Chondrocyte (in vitro differentiated cells): ENCODE measurements at regions not wholly inside any gene's neighbourhood (a gene's known extent, or its start where the extent isn't known, plus 50 kb on each side); places are given as distances from the start of the nearest gene placed in this dataset.
A peak's percentile ranks its signal among the peaks of the same experiment; 100 is the strongest.

Source experiments
- DNase-seq: peaks from one replicate; pipeline ENCODE4 v3.0.0; 2021; ENCODE audit warnings: mixed read lengths, low spot score
- H3K27ac Mint-ChIP-seq: one replicate; pipeline ENCODE4 v1.8.0; 2021; ENCODE audit warnings: mild to moderate bottlenecking, moderate library complexity, mixed read lengths; ENCODE audit not compliant: unreplicated experiment
- H3K27me3 Mint-ChIP-seq: 2 replicates; pipeline ENCODE4 v1.8.0; 2021; ENCODE audit warnings: low read depth, mixed read lengths
- H3K36me3 Mint-ChIP-seq: 2 replicates; pipeline ENCODE4 v1.8.0; 2021; ENCODE audit warnings: low read depth, mixed read lengths
- H3K4me1 Mint-ChIP-seq: 2 replicates; pipeline ENCODE4 v1.8.0; 2021; ENCODE audit warnings: low read depth, mild to moderate bottlenecking, mixed read lengths
- H3K4me3 Mint-ChIP-seq: one replicate; pipeline ENCODE4 v1.8.0; 2021; ENCODE audit warnings: mild to moderate bottlenecking, moderate library complexity, mixed read lengths; ENCODE audit not compliant: unreplicated experiment
- H3K9me3 Mint-ChIP-seq: 2 replicates; pipeline ENCODE4 v1.8.0; 2021; ENCODE audit warnings: low read depth, mixed read lengths
- CTCF ChIP-seq: fragments of 200-600 bp; sonication (generic); IDR thresholded peaks from 2 replicates; pipeline ENCODE4 v1.5.0; 2021; ENCODE audit warnings: antibody characterized with exemption, mild to moderate bottlenecking, moderate library complexity

DNA sequence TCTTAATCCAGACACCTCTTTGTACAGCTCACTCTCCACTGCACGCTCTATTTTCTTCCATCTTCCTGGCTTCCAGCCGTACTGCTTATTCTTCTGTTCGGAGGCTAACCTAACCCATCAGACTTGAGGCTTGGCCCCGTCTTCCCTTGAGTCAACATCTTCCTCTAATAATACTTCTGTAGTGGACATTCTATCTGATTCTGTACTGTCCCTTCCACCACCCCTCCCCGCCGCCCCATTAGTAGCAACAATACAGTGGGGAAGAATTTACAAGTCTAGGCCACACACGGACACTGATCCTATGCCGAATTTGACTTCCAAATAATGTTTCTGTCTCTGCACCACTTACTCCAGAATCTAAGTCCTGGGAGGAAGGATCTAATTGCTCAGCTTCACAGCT is 86.0 kb upstream of the TNRC6A start:
- DNase-seq: no peak
- no peak overlapping the region for H3K27ac Mint-ChIP-seq
- no peaks in the 10 kb centered on the region for H3K9me3 Mint-ChIP-seq
- no peak for TF ChIP-seq CTCF
- H3K4me1 Mint-ChIP-seq: peaks cover 22% of the 10 kb centered on the region
- H3K4me3 Mint-ChIP-seq: no peak overlapping the region
- H3K27me3 Mint-ChIP-seq: no peaks in the 10 kb centered on the region
- H3K36me3 Mint-ChIP-seq: no peaks in the 10 kb centered on the region

DNA sequence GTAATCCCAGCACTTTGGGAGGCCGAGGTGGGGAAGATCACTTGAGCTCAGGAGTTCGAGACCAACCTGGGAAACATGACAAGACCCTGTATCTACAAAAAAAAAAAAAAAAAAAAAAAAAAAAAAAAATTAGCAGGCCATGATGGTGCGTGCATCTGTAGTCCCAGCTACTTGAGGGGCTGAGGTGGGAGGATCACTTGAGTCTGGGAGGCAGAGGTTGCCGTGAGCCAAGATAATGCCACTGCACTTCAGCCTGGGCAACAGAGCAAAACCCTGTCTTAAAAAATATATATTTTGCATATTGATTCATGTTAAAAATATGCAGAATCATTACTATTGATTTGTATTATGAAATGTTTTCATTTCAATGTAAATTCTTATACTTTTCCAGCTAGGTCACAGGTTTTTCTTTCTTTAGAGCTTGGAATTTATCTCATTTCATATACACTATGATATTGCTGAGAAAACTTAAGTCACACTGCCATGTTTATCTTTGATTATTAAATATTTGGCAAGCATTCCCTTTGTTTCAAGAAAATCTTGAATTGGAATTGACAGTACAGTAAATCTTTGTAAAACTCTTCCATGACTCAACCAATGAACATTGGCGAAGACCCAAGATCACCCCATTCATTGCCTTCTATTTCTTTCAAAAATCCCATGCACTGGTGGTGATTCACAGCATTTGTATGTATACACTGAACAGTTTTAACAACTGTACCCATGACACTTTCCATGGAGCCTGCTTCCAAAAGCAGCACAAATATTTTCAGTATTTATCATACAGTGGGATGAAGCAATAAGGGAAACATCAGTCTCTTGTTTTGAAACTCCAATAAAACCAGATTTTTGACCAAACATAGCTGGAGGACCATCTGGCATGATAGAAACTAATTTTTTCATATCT is 83.5 kb upstream of the TNRC6A start:
- no peak for DNase-seq
- TF ChIP-seq CTCF: no peak

DNA sequence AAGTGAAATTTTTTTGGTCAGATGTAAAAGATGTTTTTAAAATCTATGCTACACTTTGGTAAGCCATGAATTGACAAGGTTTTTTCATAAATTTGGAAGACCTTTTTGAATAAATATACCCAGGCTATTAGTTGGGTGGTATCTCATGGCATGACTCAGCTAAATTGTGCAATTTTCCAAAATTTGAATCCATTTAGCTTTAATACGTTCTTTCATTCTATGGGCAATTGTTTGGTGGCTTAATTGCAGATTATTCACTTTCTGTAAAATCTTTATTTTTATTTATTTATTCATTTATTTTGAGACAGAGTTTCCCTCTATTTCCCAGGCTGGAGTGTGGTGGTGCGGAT is 82.8 kb upstream of the TNRC6A start:
- H3K9me3 Mint-ChIP-seq: no peaks in the 10 kb centered on the region
- no peaks in the 10 kb centered on the region for H3K27me3 Mint-ChIP-seq
- no peak for TF ChIP-seq CTCF
- peak overlapping the region; percentile 90 for H3K27ac Mint-ChIP-seq
- DNase-seq: no peak
- no peaks in the 10 kb centered on the region for H3K36me3 Mint-ChIP-seq
- no peak overlapping the region for H3K4me3 Mint-ChIP-seq
- H3K4me1 Mint-ChIP-seq: peaks cover 16% of the 10 kb centered on the region

More for the DNA sequence above, 83.5 kb upstream of the TNRC6A start:
- Mint-ChIP-seq H3K27ac (peak overlapping the region; percentile 90), H3K27me3 (no peaks in the 10 kb centered on the region), H3K4me3 (no peak overlapping the region), H3K4me1 (peaks cover 16% of the 10 kb centered on the region), H3K9me3 (no peaks in the 10 kb centered on the region), H3K36me3 (no peaks in the 10 kb centered on the region)

GRCh38 chr16:24652209-24652712 is 77.2 kb upstream of the TNRC6A start:
- peak overlapping the region; percentile 22 for H3K27ac Mint-ChIP-seq
- H3K4me3 Mint-ChIP-seq: no peak overlapping the region
- H3K36me3 Mint-ChIP-seq: no peaks in the 10 kb centered on the region
- H3K27me3 Mint-ChIP-seq: no peaks in the 10 kb centered on the region
- no peaks in the 10 kb centered on the region for H3K9me3 Mint-ChIP-seq
- TF ChIP-seq CTCF: no peak
- peaks cover 10% of the 10 kb centered on the region for H3K4me1 Mint-ChIP-seq
- DNase-seq: no peak

GRCh38 chr16:24652803-24653202 is 76.6 kb upstream of the TNRC6A start:
- Mint-ChIP-seq H3K4me3 (no peak overlapping the region), H3K4me1 (peaks cover 10% of the 10 kb centered on the region), H3K27ac (no peak overlapping the region), H3K27me3 (no peaks in the 10 kb centered on the region), H3K9me3 (no peaks in the 10 kb centered on the region), H3K36me3 (no peaks in the 10 kb centered on the region)
- DNase-seq: no peak
- no peak for TF ChIP-seq CTCF
